ENCODE measurements at regions not wholly inside any gene's neighbourhood (a gene's known extent, or its start where the extent isn't known, plus 50 kb on each side); places are given as distances from the start of the nearest gene placed in this dataset.

- no peaks in the 10 kb centered on the region for H3K4me1 ChIP-seq
- no peak for TF ChIP-seq CTCF (IDR thresholded peaks at IDR 0.05)
- ATAC-seq (no peak), DNase-seq (no peak)
- H3K9me3 ChIP-seq = peaks cover 0 to 5% of the 10 kb centered on the region in 2 donors
- no peak overlapping the region for H3K4me3 ChIP-seq
- no peaks in the 10 kb centered on the region for H3K27me3 ChIP-seq
- H3K36me3 ChIP-seq = no peaks in the 10 kb centered on the region
- intact Hi-C loops (cut with DNase I) = no loop called here
- no peak overlapping the region for H3K27ac ChIP-seq
Observed at GRCh38 chr1:238501290-238501689, 610.6 kb upstream of the ZP4 start.

- ATAC-seq = no peak
- no peak for DNase-seq
- Histone ChIP-seq H3K9me3 (peaks cover 0 to 5% of the 10 kb centered on the region in 2 donors), H3K27me3 (no peaks in the 10 kb centered on the region), H3K36me3 (no peaks in the 10 kb centered on the region), H3K27ac (no peak overlapping the region), H3K4me3 (no peak overlapping the region), H3K4me1 (no peaks in the 10 kb centered on the region)
- TF ChIP-seq CTCF (IDR thresholded peaks at IDR 0.05) = no peak
- intact Hi-C loops (cut with DNase I) = no loop called here
Observed at GRCh38 chr1:238499021-238499420, 608.3 kb upstream of the ZP4 start.

DNA sequence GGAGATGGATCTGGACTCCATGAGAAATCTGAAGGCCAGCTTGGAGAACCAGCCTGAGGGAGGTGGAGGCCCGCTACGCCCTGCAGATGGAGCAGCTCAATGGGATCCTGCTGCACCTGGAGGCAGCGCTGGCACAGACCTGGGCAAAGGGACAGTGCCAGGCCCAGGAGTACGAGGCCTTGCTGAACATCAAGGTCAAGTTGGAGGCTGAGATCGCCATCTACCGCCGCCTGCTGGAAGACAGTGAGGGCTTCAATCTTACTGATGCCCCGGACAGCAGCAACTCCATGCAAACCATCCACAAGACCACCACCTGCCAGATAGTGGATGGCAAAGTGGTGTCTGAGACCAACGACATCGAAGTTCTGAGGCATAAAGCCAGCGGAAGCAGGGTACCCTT is 601.5 kb upstream of the ZP4 start:
- Histone ChIP-seq H3K27me3 (no peaks in the 10 kb centered on the region), H3K4me1 (no peaks in the 10 kb centered on the region), H3K9me3 (no peaks in the 10 kb centered on the region), H3K36me3 (no peaks in the 10 kb centered on the region), H3K27ac (no peak overlapping the region), H3K4me3 (no peak overlapping the region)
- TF ChIP-seq CTCF (IDR thresholded peaks at IDR 0.05) = no peak
- intact Hi-C loops (cut with DNase I) = no loop called here
- ATAC-seq (no peak), DNase-seq (no peak)

- DNase-seq = peak in 1 of 4 donors; percentile 56
- H3K27me3 ChIP-seq = no peaks in the 10 kb centered on the region
- no peaks in the 10 kb centered on the region for H3K9me3 ChIP-seq
- no peaks in the 10 kb centered on the region for H3K4me1 ChIP-seq
- no peak for ATAC-seq
- no peaks in the 10 kb centered on the region for H3K36me3 ChIP-seq
- TF ChIP-seq CTCF (IDR thresholded peaks at IDR 0.05) = no peak
- no peak overlapping the region for H3K27ac ChIP-seq
- intact Hi-C loops (cut with DNase I) = no loop called here
- H3K4me3 ChIP-seq = no peak overlapping the region
Observed at GRCh38 chr1:238491265-238491664, 600.5 kb upstream of the ZP4 start.

GRCh38 chr1:238489006-238489405 is 598.3 kb upstream of the ZP4 start:
- H3K9me3 ChIP-seq = no peaks in the 10 kb centered on the region
- no peaks in the 10 kb centered on the region for H3K4me1 ChIP-seq
- ATAC-seq = no peak
- no peaks in the 10 kb centered on the region for H3K36me3 ChIP-seq
- TF ChIP-seq CTCF (IDR thresholded peaks at IDR 0.05) = no peak
- H3K4me3 ChIP-seq = no peak overlapping the region
- no peak for DNase-seq
- intact Hi-C loops (cut with DNase I) = no loop called here
- no peak overlapping the region for H3K27ac ChIP-seq
- H3K27me3 ChIP-seq = no peaks in the 10 kb centered on the region
